ENCODE measurements at regions not wholly inside any gene's neighbourhood (a gene's known extent, or its start where the extent isn't known, plus 50 kb on each side); places are given as distances from the start of the nearest gene placed in this dataset.

GRCh38 chrX:42274151-42274550 is 350.8 kb upstream of the CASK start:
- no peak for TF ChIP-seq CTCF (IDR thresholded peaks at IDR 0.05)
- no peak for TF ChIP-seq ZNF138 (CRISPR knock-in tag; conservative IDR thresholded peaks at IDR 0.05)
- no peak for TF ChIP-seq EMX1 (CRISPR knock-in tag; IDR thresholded peaks at IDR 0.05)
- TF ChIP-seq ETV6 (CRISPR knock-in tag; IDR thresholded peaks at IDR 0.05) = no peak
- TF ChIP-seq NR3C1 (CRISPR knock-in tag; conservative IDR thresholded peaks at IDR 0.05; ENCODE audit: low read depth) = no peak
- no peak for TF ChIP-seq ZNF532 (CRISPR knock-in tag; IDR thresholded peaks at IDR 0.05; ENCODE audit: borderline replicate concordance)
- TF ChIP-seq FOXP4 (CRISPR knock-in tag; IDR thresholded peaks at IDR 0.05) = no peak
- no peak for TF ChIP-seq FOXP1 (CRISPR knock-in tag; IDR thresholded peaks at IDR 0.05; ENCODE audit: borderline replicate concordance)
- no peak for TF ChIP-seq ATF3 (CRISPR knock-in tag; conservative IDR thresholded peaks at IDR 0.05)
- TF ChIP-seq ZNF425 (CRISPR knock-in tag; conservative IDR thresholded peaks at IDR 0.05) = no peak
- no peak for TF ChIP-seq ZNF263 (CRISPR knock-in tag; IDR thresholded peaks at IDR 0.05; ENCODE audit: low read depth)
- TF ChIP-seq ATF2 (CRISPR knock-in tag; IDR thresholded peaks at IDR 0.05; ENCODE audit: borderline replicate concordance, low read depth) = no peak
- TF ChIP-seq SP1 (CRISPR knock-in tag; conservative IDR thresholded peaks at IDR 0.05) = no peak
- no peak for TF ChIP-seq ZNF121 (CRISPR knock-in tag; IDR thresholded peaks at IDR 0.05)
